Large intestine (tissue), 3 donors: ENCODE measurements at regions not wholly inside any gene's neighbourhood (a gene's known extent, or its start where the extent isn't known, plus 50 kb on each side); places are given as distances from the start of the nearest gene placed in this dataset.
"Not testable (repeated sequence)": the region's sequence is repeated elsewhere in the genome, so short reads cannot be mapped to it uniquely, and the experiment has no call there.

Experiments
- DNase-seq, 2 donors: peaks; one replicate each; pipeline versions ENCODE4 v3.0.0 to v3.0.0-alpha.2; 2013
- H3K27ac ChIP-seq: one replicate; pipeline ENCODE4 v1.5.1; 2013; ENCODE audit warnings: low read length
- H3K27me3 ChIP-seq: 2 replicates; pipeline ENCODE4 v1.6.1; 2013; ENCODE audit warnings: low read length; ENCODE audit not compliant: control insufficient read depth, insufficient read depth
- H3K36me3 ChIP-seq: 2 replicates; pipeline ENCODE4 v1.6.1; 2013; ENCODE audit warnings: low read length; ENCODE audit not compliant: control insufficient read depth, insufficient read depth
- H3K4me1 ChIP-seq: one replicate; pipeline ENCODE4 v1.6.1; 2013; ENCODE audit warnings: low read length; ENCODE audit not compliant: control insufficient read depth, insufficient read depth
- H3K4me3 ChIP-seq: one replicate; pipeline ENCODE4 v1.5.1; 2013; ENCODE audit warnings: low read length
- H3K9me3 ChIP-seq: one replicate; pipeline ENCODE4 v1.6.1; 2013; ENCODE audit warnings: mild to moderate bottlenecking, low read depth, low read length, moderate library complexity; ENCODE audit not compliant: control insufficient read depth
- WGBS: methylation state at CpG from one replicate; pipeline ENCODE4 v1.1.5; 2013; ENCODE audit warnings: low lambda C conversion rate; ENCODE audit not compliant: insufficient coverage; 5-methylcytosine and 5-hydroxymethylcytosine counted together

DNA sequence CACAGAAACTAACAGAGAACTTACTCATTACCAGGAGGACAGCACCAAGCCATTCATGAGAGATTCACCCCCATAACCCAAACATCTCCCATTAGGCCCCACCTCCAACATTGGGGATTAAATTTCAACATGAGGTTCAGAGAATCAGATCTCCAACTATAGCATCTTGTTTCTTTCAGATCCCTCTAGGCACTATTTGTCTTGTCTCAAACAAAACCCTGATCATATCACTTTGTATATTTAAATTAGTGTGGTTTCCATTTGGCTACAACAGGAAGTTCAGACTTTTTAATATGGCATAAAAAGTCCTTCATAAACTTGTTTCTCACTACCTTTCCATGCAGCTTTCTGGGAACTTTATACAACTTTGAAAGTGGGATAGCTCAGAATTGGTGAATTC, 699.0 kb upstream of the MIR17HG start:
- Histone ChIP-seq H3K4me3 (no peak overlapping the region), H3K9me3 (no peaks in the 10 kb centered on the region), H3K27ac (no peak overlapping the region), H3K27me3 (no peaks in the 10 kb centered on the region), H3K36me3 (no peaks in the 10 kb centered on the region), H3K4me1 (no peaks in the 10 kb centered on the region)
- no peak for DNase-seq

DNA sequence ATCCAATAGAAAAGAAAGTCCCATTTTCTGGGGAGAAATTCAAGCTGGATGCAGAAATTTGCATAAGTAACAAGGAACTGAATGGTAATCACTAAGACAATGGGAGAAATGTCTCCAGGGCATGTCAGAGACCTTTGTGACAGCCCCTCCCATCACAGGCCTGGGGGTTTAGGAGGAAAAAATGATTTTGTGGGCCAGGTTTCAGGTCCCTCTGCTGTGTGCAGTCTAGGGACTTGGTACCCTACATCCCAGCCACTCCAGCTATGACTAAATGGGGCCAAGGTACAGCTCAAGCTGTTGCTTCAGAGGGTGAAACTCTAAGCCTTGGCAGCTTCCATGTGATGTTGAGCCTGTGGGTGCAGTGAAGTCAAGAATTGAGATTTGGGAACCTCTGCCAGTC, 695.5 kb upstream of the MIR17HG start:
- Histone ChIP-seq H3K27ac (no peak overlapping the region), H3K27me3 (no peaks in the 10 kb centered on the region), H3K4me3 (no peak overlapping the region), H3K4me1 (no peaks in the 10 kb centered on the region), H3K9me3 (no peaks in the 10 kb centered on the region), H3K36me3 (no peaks in the 10 kb centered on the region)
- no peak for DNase-seq

DNA sequence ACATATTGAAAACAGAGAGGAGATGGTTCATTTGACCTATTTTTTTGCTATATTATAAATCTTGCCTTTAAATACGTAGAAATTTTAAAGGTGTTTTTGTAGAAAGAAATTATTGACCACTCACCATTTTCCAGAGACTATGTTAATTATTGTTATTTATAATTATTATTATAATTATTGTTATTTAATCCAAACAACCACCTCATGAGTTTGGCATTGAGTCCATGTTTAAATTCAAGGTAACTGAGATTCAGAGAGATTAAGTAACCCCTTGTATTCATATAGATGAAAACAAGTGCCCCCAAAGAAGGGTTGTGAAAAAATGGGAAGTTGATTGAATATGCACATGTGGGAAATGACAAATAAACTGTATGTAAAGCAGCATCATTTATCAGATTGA, 692.5 kb upstream of the MIR17HG start:
- DNase-seq, result no peak
- Histone ChIP-seq H3K36me3 (no peaks in the 10 kb centered on the region), H3K9me3 (no peaks in the 10 kb centered on the region), H3K27ac (no peak overlapping the region), H3K4me3 (no peak overlapping the region), H3K4me1 (no peaks in the 10 kb centered on the region), H3K27me3 (no peaks in the 10 kb centered on the region)
- 83% methylated on average over 1 of the region's 1 CpG for WGBS

DNA sequence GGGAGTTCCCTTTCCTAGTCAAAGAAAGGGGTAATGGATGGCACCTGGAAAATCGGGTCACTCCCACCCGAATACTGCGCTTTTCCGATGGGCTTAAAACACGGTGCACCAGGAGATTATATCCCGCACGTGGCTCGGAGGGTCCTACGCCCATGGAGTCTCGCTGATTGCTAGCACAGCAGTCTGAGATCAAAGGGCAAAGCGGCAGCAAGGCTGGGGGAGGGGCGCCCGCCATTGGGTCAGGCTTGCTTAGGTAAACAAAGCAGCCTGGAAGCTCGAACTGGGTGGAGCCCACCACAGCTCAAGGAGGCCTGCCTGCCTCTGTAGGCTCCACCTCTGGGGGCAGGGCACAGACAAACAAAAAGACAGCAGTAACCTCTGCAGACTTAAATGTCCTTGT, 683.3 kb upstream of the MIR17HG start:
- DNase-seq, H3K27me3 ChIP-seq, H3K4me3 ChIP-seq, H3K36me3 ChIP-seq, H3K27ac ChIP-seq, H3K9me3 ChIP-seq, H3K4me1 ChIP-seq: not testable (repeated sequence)
- no CpG with 5 or more reads among the region's 14 CpGs for WGBS

DNA sequence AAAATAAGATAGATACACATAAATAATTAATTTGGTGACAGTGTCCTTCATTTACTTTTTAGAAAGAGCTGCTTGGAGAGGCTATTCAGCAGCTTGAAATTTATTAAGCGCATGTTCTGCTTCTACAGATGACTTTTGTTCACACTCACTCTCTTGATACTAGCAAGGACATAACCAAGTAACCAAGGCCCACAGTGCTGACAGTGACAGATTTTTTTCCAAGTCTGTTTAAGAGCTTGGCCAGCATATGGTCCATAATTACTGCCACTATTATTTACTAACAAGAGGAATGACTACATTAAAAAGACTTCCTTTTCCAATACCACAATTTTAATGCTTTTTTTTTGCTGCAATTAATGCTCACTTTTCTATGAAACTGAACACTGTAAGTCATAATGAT, 673.7 kb upstream of the MIR17HG start:
- Histone ChIP-seq H3K36me3 (no peaks in the 10 kb centered on the region), H3K27ac (no peak overlapping the region), H3K4me1 (no peaks in the 10 kb centered on the region), H3K9me3 (no peaks in the 10 kb centered on the region), H3K27me3 (no peaks in the 10 kb centered on the region), H3K4me3 (no peak overlapping the region)
- no peak for DNase-seq
- no CpG with 5 or more reads among the region's 1 CpG for WGBS

DNA sequence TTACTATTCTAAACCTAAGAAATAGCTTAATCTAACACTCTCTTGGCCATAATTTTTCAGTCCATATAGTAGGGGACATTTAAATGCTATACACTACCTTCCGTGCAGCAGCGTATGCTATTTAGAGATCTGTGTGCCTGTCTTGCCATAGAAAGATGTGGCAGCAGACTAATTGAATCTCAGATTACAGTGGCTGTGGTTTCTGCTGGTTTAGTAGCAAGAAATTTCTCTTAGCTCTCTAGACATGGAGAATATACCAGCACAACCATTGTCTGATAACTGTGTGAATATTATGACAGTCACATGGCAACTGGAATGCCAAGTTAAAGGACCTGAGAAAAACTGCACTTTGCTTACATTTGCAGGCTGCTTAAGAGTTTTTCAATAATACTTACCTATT, 672.4 kb upstream of the MIR17HG start:
- no peaks in the 10 kb centered on the region for H3K36me3 ChIP-seq
- no peaks in the 10 kb centered on the region for H3K9me3 ChIP-seq
- H3K27me3 ChIP-seq, result no peaks in the 10 kb centered on the region
- whole genome bisulfite sequencing, result 80% methylated on average over 1 of the region's 2 CpGs
- H3K4me3 ChIP-seq, result no peak overlapping the region
- H3K27ac ChIP-seq, result no peak overlapping the region
- no peaks in the 10 kb centered on the region for H3K4me1 ChIP-seq
- DNase-seq, result no peak

DNA sequence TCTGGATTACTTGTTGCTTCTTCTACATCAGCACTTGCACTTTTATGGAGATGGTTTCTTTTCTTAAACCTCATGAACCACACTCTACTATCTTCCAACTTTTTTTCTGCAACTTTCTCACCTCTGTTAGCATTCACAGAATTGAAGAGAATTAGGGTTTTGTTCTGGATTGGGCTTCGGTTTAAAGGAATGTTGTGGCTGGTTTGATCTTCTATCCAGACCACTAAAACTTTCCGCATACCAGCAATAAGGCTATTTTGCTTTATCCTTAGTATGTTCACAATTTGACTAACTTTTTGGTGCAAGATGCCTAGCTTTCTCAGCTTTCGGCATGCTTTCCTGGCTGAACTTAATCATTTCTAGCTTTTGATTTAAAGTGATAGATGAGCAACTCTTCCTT, 666.7 kb upstream of the MIR17HG start:
- Histone ChIP-seq H3K4me3 (no peak overlapping the region), H3K9me3 (no peaks in the 10 kb centered on the region), H3K4me1 (no peaks in the 10 kb centered on the region), H3K36me3 (no peaks in the 10 kb centered on the region), H3K27me3 (no peaks in the 10 kb centered on the region), H3K27ac (no peak overlapping the region)
- WGBS, result 100% methylated on average over 1 of the region's 3 CpGs
- DNase-seq, result no peak

DNA sequence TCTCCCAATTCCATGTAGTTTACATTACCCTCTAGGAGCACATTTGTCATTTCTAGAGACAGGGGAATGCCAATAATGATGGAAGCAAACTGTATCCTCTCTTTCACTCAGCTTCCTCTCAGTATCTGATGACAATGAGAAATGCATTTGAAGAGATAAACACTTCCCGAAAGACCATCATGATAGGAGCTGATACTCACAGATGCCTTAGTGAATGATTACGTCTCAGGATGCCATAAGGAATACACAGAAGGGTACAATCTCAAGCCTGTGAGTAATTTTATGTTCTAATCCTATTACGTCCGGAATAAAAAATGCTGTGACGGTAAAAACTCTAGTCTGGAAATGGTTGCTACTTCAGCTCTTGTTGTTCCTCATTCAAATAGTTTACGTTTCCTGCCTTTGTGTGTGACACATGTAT, 663.8 kb upstream of the MIR17HG start:
- no peak overlapping the region for H3K27ac ChIP-seq
- 75% methylated on average over 2 of the region's 6 CpGs for WGBS
- H3K36me3 ChIP-seq, result no peaks in the 10 kb centered on the region
- no peaks in the 10 kb centered on the region for H3K27me3 ChIP-seq
- no peaks in the 10 kb centered on the region for H3K4me1 ChIP-seq
- no peaks in the 10 kb centered on the region for H3K9me3 ChIP-seq
- H3K4me3 ChIP-seq, result no peak overlapping the region
- no peak for DNase-seq

DNA sequence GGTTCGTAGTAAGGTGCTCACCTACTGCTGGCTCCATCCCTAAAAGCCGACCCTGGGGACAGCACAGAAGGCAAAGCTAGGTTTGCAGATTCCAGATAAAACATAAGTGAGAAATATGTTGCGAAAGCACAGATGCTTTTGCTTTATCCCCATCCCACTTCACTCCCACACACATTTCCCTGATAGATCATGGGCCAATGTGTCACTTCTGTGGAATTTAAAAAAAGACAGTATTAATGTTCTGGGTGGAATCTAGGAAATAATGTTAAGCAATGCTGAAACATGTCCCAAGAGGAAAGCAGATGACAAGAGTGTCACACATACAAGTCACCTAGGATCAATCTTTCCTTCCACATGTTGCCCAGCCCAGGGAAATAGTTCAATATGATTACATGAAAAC, 661.0 kb upstream of the MIR17HG start:
- Histone ChIP-seq H3K27me3 (no peaks in the 10 kb centered on the region), H3K9me3 (no peaks in the 10 kb centered on the region), H3K27ac (no peak overlapping the region), H3K4me1 (no peaks in the 10 kb centered on the region), H3K4me3 (no peak overlapping the region), H3K36me3 (no peaks in the 10 kb centered on the region)
- 100% methylated on average over 1 of the region's 3 CpGs for WGBS
- DNase-seq, result no peak

DNA sequence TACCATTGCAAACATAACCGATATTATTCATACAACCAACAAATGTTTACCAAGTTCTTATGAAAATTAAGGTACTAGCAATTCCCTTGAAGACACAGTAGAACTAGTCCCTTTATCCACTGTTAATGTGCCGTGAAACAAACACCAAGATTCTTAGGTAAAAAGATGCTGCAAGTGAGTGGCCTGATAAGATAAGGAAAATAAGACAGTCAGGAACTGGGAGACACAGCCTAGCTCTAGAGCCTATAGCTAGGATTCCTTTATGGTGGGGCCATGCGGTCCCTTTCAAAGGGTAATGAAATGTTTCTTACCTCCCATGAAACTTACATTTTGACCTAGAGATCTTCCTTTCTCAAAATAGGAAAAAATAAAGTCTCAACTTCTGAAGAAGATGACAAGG, 658.4 kb upstream of the MIR17HG start:
- H3K4me1 ChIP-seq, result no peaks in the 10 kb centered on the region
- no peaks in the 10 kb centered on the region for H3K9me3 ChIP-seq
- no peak overlapping the region for H3K27ac ChIP-seq
- DNase-seq, result no peak
- no peaks in the 10 kb centered on the region for H3K36me3 ChIP-seq
- no peaks in the 10 kb centered on the region for H3K27me3 ChIP-seq
- WGBS, result no CpG with 5 or more reads among the region's 3 CpGs
- H3K4me3 ChIP-seq, result no peak overlapping the region

DNA sequence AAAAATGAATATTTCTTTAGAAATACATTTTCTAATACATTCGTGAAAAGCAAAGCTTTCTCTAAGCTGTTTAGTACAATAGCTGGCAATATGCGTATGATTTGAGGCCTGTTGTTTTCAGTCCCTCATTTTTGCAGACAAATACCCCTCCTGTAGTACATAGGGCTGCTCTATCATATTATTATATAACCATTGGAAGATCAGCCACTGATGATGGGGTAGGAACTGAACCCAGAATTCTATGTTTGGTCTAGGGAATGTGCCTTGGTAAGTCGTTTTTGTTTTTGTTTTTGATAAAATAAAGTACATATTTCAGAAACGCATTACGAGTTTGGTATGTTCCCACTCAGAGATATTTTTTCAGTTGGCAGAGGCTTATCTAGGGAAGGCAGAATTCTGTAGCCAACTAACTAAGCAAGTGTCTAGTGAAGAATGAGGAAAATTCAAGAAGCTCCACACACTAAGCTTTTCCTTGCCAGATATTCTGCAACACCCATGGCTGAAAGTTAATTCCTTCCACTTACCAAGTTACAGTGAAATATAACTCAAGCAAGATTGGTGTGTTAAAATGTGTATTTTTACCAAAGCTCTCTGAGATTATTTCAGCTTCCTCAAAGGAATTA, 656.9 kb upstream of the MIR17HG start:
- Histone ChIP-seq H3K27me3 (no peaks in the 10 kb centered on the region), H3K9me3 (no peaks in the 10 kb centered on the region), H3K27ac (no peak overlapping the region), H3K4me3 (no peak overlapping the region), H3K36me3 (no peaks in the 10 kb centered on the region), H3K4me1 (no peaks in the 10 kb centered on the region)
- DNase-seq, result no peak
- WGBS, result 100% methylated on average over 2 of the region's 5 CpGs
